Mesendoderm (in vitro differentiated cells): ENCODE measurements at regions not wholly inside any gene's neighbourhood (a gene's known extent, or its start where the extent isn't known, plus 50 kb on each side); places are given as distances from the start of the nearest gene placed in this dataset.

ENCODE experiments used
- DNase-seq: peaks from one replicate; pipeline ENCODE4 v3.0.0; 2013
- H2AK5ac ChIP-seq: 2 replicates; pipeline ENCODE4 v1.6.1; 2013; ENCODE audit warnings: low read length, inconsistent platforms
- H2BK120ac ChIP-seq: 2 replicates; pipeline ENCODE4 v1.6.1; 2013; ENCODE audit warnings: low read depth, mild to moderate bottlenecking, low read length, moderate library complexity, mixed read lengths
- H2BK15ac ChIP-seq: replicated peaks from 2 replicates; pipeline ENCODE4 v1.6.1; 2013; ENCODE audit warnings: low read depth, mild to moderate bottlenecking, moderate library complexity
- H2BK5ac ChIP-seq: 2 replicates; pipeline ENCODE4 v1.6.1; 2013; ENCODE audit warnings: low read length, inconsistent platforms
- H3K18ac ChIP-seq: 2 replicates; pipeline ENCODE4 v1.6.1; 2013; ENCODE audit warnings: mild to moderate bottlenecking, low read length, mixed read lengths
- H3K23ac ChIP-seq: one replicate; pipeline ENCODE4 v1.6.1; 2013; ENCODE audit warnings: low read length
- H3K27ac ChIP-seq: 2 replicates; pipeline ENCODE4 v1.5.1; 2013; ENCODE audit warnings: low read depth, mild to moderate bottlenecking, inconsistent platforms, low read length, moderate library complexity
- H3K27me3 ChIP-seq: 2 replicates; pipeline ENCODE4 v1.6.1; 2013; ENCODE audit warnings: low read length, control low read depth, mild to moderate bottlenecking, inconsistent platforms; ENCODE audit not compliant: insufficient read depth, poor library complexity
- H3K36me3 ChIP-seq: 2 replicates; pipeline ENCODE4 v1.6.1; 2013; ENCODE audit warnings: low read length, inconsistent platforms; ENCODE audit not compliant: control insufficient read depth, insufficient read depth
- H3K4ac ChIP-seq: one replicate; pipeline ENCODE4 v1.6.1; 2013; ENCODE audit warnings: low read depth, mild to moderate bottlenecking, low read length, moderate library complexity
- H3K4me1 ChIP-seq: 2 replicates; pipeline ENCODE4 v1.6.1; 2013; ENCODE audit warnings: low read depth, low read length, inconsistent platforms; ENCODE audit not compliant: control insufficient read depth
- H3K4me2 ChIP-seq: 2 replicates; pipeline ENCODE4 v1.6.1; 2013; ENCODE audit warnings: low read length
- H3K4me3 ChIP-seq: 2 replicates; pipeline ENCODE4 v1.5.1; 2013; ENCODE audit warnings: mild to moderate bottlenecking, low read length
- H3K56ac ChIP-seq: one replicate; pipeline ENCODE4 v1.6.1; 2013; ENCODE audit warnings: low read length
- H3K79me1 ChIP-seq: 2 replicates; pipeline ENCODE4 v1.6.1; 2013; ENCODE audit warnings: low read length, inconsistent platforms
- H3K79me2 ChIP-seq: 2 replicates; pipeline ENCODE4 v1.6.1; 2013; ENCODE audit warnings: mild to moderate bottlenecking, low read length; ENCODE audit not compliant: control insufficient read depth, insufficient read depth
- H3K9ac ChIP-seq: 2 replicates; pipeline ENCODE4 v1.6.1; 2013; ENCODE audit warnings: low read length, inconsistent platforms
- H4K5ac ChIP-seq: one replicate; pipeline ENCODE4 v1.6.1; 2013; ENCODE audit warnings: low read length
- H4K8ac ChIP-seq: one replicate; pipeline ENCODE4 v1.6.1; 2013; ENCODE audit warnings: low read depth, mild to moderate bottlenecking, control low read depth, low read length, moderate library complexity
- WGBS: extraction: QIAGEN DNeasy Blood & Tissue Kit; methylation state at CpG from one replicate; pipeline ENCODE4 v1.1.7; 2013; ENCODE audit warnings: low lambda C conversion rate, missing lambda C conversion rate; ENCODE audit not compliant: insufficient coverage; ENCODE audit errors: extremely low coverage; 5-methylcytosine and 5-hydroxymethylcytosine counted together

- Histone ChIP-seq H2BK5ac (no peak overlapping the region), H3K9ac (no peak overlapping the region), H3K4me1 (no peaks in the 10 kb centered on the region), H3K4ac (no peak overlapping the region), H4K8ac (no peak overlapping the region), H3K4me2 (no peak overlapping the region), H3K27ac (no peak overlapping the region), H2BK120ac (no peak overlapping the region), H3K23ac (no peak overlapping the region), H3K36me3 (no peaks in the 10 kb centered on the region), H3K79me2 (no peaks in the 10 kb centered on the region), H3K4me3 (no peak overlapping the region), H3K79me1 (no peaks in the 10 kb centered on the region), H3K27me3 (no peaks in the 10 kb centered on the region), H3K18ac (no peak overlapping the region), H3K56ac (no peak overlapping the region), H2BK15ac (no peak overlapping the region), H2AK5ac (no peak overlapping the region), H4K5ac (no peak overlapping the region)
- no peak for DNase-seq
Measured at GRCh38 chr4:141290771-141291170, 70.1 kb downstream of the ZNF330 start.

- no peak overlapping the region for H3K4ac ChIP-seq
- no peak overlapping the region for H3K4me2 ChIP-seq
- no peak overlapping the region for H3K27ac ChIP-seq
- no peak overlapping the region for H3K56ac ChIP-seq
- H3K4me3 ChIP-seq = no peak overlapping the region
- H2BK5ac ChIP-seq = no peak overlapping the region
- WGBS = no CpG with 5 or more reads among the region's 2 CpGs
- H2BK120ac ChIP-seq = no peak overlapping the region
- H3K79me1 ChIP-seq = no peaks in the 10 kb centered on the region
- no peaks in the 10 kb centered on the region for H3K27me3 ChIP-seq
- H2AK5ac ChIP-seq = no peak overlapping the region
- H3K36me3 ChIP-seq = no peaks in the 10 kb centered on the region
- no peaks in the 10 kb centered on the region for H3K79me2 ChIP-seq
- no peak overlapping the region for H4K5ac ChIP-seq
- H3K9ac ChIP-seq = no peak overlapping the region
- no peak for DNase-seq
- no peak overlapping the region for H4K8ac ChIP-seq
- H3K4me1 ChIP-seq = no peaks in the 10 kb centered on the region
- no peak overlapping the region for H3K18ac ChIP-seq
- no peak overlapping the region for H2BK15ac ChIP-seq
- no peak overlapping the region for H3K23ac ChIP-seq
Measured at GRCh38 chr4:141294306-141294705, 73.6 kb downstream of the ZNF330 start.

- H3K36me3 ChIP-seq = no peaks in the 10 kb centered on the region
- no peak overlapping the region for H3K27ac ChIP-seq
- no peak overlapping the region for H4K5ac ChIP-seq
- H3K27me3 ChIP-seq = no peaks in the 10 kb centered on the region
- H2BK15ac ChIP-seq = no peak overlapping the region
- WGBS = no CpG with 5 or more reads among the region's 2 CpGs
- H2AK5ac ChIP-seq = no peak overlapping the region
- H4K8ac ChIP-seq = no peak overlapping the region
- H3K79me2 ChIP-seq = no peaks in the 10 kb centered on the region
- H3K56ac ChIP-seq = no peak overlapping the region
- H2BK5ac ChIP-seq = no peak overlapping the region
- DNase-seq = no peak
- H3K79me1 ChIP-seq = no peaks in the 10 kb centered on the region
- no peak overlapping the region for H2BK120ac ChIP-seq
- H3K4me1 ChIP-seq = no peaks in the 10 kb centered on the region
- H3K4ac ChIP-seq = no peak overlapping the region
- H3K4me2 ChIP-seq = no peak overlapping the region
- no peak overlapping the region for H3K9ac ChIP-seq
- H3K18ac ChIP-seq = no peak overlapping the region
- H3K23ac ChIP-seq = no peak overlapping the region
- no peak overlapping the region for H3K4me3 ChIP-seq
Measured at GRCh38 chr4:141301216-141301615, 80.5 kb downstream of the ZNF330 start.

DNA sequence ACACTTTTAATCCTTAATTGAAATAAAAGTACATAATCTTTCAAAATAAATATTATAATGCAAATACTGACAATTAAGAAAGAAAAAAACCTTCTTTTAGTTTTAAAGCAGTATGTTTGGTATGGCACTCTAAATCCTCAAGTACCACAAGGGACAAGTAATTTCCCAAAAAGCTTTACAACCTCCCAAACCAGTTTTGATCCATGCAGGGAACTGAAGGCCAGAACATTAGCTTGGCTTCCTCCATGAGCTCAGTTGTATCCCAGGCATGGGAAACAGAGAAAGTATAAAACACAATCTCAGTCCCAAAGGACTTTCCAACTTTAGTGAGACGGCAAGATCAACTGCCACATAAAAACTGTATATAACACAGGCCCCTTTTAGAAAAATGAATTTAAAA lies 82.2 kb downstream of the ZNF330 start:
- H2BK5ac ChIP-seq = no peak overlapping the region
- H4K5ac ChIP-seq = no peak overlapping the region
- no peak overlapping the region for H3K4me2 ChIP-seq
- H2AK5ac ChIP-seq = no peak overlapping the region
- H3K56ac ChIP-seq = no peak overlapping the region
- H3K4me1 ChIP-seq = no peaks in the 10 kb centered on the region
- no peak overlapping the region for H3K4me3 ChIP-seq
- WGBS = no CpG with 5 or more reads among the region's 1 CpG
- no peak overlapping the region for H3K23ac ChIP-seq
- H3K36me3 ChIP-seq = no peaks in the 10 kb centered on the region
- H3K79me1 ChIP-seq = no peaks in the 10 kb centered on the region
- no peak overlapping the region for H2BK15ac ChIP-seq
- no peak overlapping the region for H3K4ac ChIP-seq
- no peak overlapping the region for H3K9ac ChIP-seq
- no peak for DNase-seq
- no peaks in the 10 kb centered on the region for H3K27me3 ChIP-seq
- no peak overlapping the region for H4K8ac ChIP-seq
- H2BK120ac ChIP-seq = no peak overlapping the region
- H3K18ac ChIP-seq = no peak overlapping the region
- no peaks in the 10 kb centered on the region for H3K79me2 ChIP-seq
- H3K27ac ChIP-seq = no peak overlapping the region

- Histone ChIP-seq H3K4me3 (no peak overlapping the region), H2AK5ac (no peak overlapping the region), H3K4me1 (no peaks in the 10 kb centered on the region), H3K56ac (no peak overlapping the region), H3K27me3 (no peaks in the 10 kb centered on the region), H3K36me3 (no peaks in the 10 kb centered on the region), H4K5ac (no peak overlapping the region), H2BK120ac (no peak overlapping the region), H3K4me2 (no peak overlapping the region), H2BK15ac (no peak overlapping the region), H3K79me2 (no peaks in the 10 kb centered on the region), H3K4ac (no peak overlapping the region), H3K27ac (no peak overlapping the region), H4K8ac (no peak overlapping the region), H3K9ac (no peak overlapping the region), H3K23ac (no peak overlapping the region), H2BK5ac (no peak overlapping the region), H3K79me1 (no peaks in the 10 kb centered on the region), H3K18ac (no peak overlapping the region)
- WGBS = no CpG with 5 or more reads among the region's 2 CpGs
- DNase-seq = no peak
Measured at GRCh38 chr4:141304346-141304745, 83.7 kb downstream of the ZNF330 start.

GRCh38 chr4:141306331-141306730 lies 85.6 kb downstream of the ZNF330 start:
- no peak overlapping the region for H2AK5ac ChIP-seq
- no peak overlapping the region for H2BK120ac ChIP-seq
- no peak overlapping the region for H3K4ac ChIP-seq
- H3K4me3 ChIP-seq = no peak overlapping the region
- no CpG with 5 or more reads among the region's 7 CpGs for WGBS
- H4K8ac ChIP-seq = no peak overlapping the region
- H2BK5ac ChIP-seq = no peak overlapping the region
- no peaks in the 10 kb centered on the region for H3K4me1 ChIP-seq
- no peaks in the 10 kb centered on the region for H3K36me3 ChIP-seq
- H4K5ac ChIP-seq = no peak overlapping the region
- H2BK15ac ChIP-seq = no peak overlapping the region
- no peaks in the 10 kb centered on the region for H3K79me1 ChIP-seq
- H3K23ac ChIP-seq = no peak overlapping the region
- H3K18ac ChIP-seq = no peak overlapping the region
- DNase-seq = no peak
- H3K27me3 ChIP-seq = no peaks in the 10 kb centered on the region
- H3K4me2 ChIP-seq = no peak overlapping the region
- no peak overlapping the region for H3K56ac ChIP-seq
- H3K27ac ChIP-seq = no peak overlapping the region
- H3K9ac ChIP-seq = no peak overlapping the region
- no peaks in the 10 kb centered on the region for H3K79me2 ChIP-seq
